DND-41 (cell line): ENCODE measurements at regions not wholly inside any gene's neighbourhood (a gene's known extent, or its start where the extent isn't known, plus 50 kb on each side); places are given as distances from the start of the nearest gene placed in this dataset.

Experiments
- CTCF ChIP-seq: IDR thresholded peaks from 2 replicates; pipeline ENCODE4 v1.5.1; 2012; ENCODE audit warnings: borderline replicate concordance, low read length, moderate library complexity, mild to moderate bottlenecking; ENCODE audit not compliant: poor library complexity, severe bottlenecking; ENCODE audit errors: extremely low read depth
- EZH2 ChIP-seq: IDR thresholded peaks from 3 replicates; pipeline ENCODE4 v1.6.1; 2012; ENCODE audit warnings: borderline replicate concordance, low read depth, mild to moderate bottlenecking, moderate library complexity, low read length, inconsistent platforms; ENCODE audit not compliant: severe bottlenecking

GRCh38 chr2:45216118-45216517, 206.9 kb upstream of the SIX2 start:
- no peak for TF ChIP-seq CTCF
- TF ChIP-seq EZH2, result no peak
